ENCODE measurements at regions not wholly inside any gene's neighbourhood (a gene's known extent, or its start where the extent isn't known, plus 50 kb on each side); places are given as distances from the start of the nearest gene placed in this dataset.

GRCh38 chr10:3380406-3381050, 207.9 kb upstream of the PITRM1 start:
- no peak for TF ChIP-seq POLR2A (IDR thresholded peaks at IDR 0.05; ENCODE audit: low read depth, low read length)
- no peak for TF ChIP-seq EZH2 (IDR thresholded peaks at IDR 0.05; ENCODE audit: borderline replicate concordance, low read depth, low read length, severe bottlenecking)
- no peak for TF ChIP-seq POLR2AphosphoS5 (IDR thresholded peaks at IDR 0.05; ENCODE audit: insufficient read depth, low read depth, low read length)
- TF ChIP-seq, protein P1, sequence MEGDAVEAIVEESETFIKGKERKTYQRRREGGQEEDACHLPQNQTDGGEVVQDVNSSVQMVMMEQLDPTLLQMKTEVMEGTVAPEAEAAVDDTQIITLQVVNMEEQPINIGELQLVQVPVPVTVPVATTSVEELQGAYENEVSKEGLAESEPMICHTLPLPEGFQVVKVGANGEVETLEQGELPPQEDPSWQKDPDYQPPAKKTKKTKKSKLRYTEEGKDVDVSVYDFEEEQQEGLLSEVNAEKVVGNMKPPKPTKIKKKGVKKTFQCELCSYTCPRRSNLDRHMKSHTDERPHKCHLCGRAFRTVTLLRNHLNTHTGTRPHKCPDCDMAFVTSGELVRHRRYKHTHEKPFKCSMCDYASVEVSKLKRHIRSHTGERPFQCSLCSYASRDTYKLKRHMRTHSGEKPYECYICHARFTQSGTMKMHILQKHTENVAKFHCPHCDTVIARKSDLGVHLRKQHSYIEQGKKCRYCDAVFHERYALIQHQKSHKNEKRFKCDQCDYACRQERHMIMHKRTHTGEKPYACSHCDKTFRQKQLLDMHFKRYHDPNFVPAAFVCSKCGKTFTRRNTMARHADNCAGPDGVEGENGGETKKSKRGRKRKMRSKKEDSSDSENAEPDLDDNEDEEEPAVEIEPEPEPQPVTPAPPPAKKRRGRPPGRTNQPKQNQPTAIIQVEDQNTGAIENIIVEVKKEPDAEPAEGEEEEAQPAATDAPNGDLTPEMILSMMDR (IDR thresholded peaks at IDR 0.05; ENCODE audit: extremely low read depth in 1 of 2, insufficient read depth in 1 of 2, low read depth in 1 of 2, low read length in 2 of 2) = no peak
- TF ChIP-seq JUN (IDR thresholded peaks at IDR 0.05; ENCODE audit: borderline replicate concordance, insufficient read depth, insufficient read length, low read depth) = no peak
- TF ChIP-seq MAX (IDR thresholded peaks at IDR 0.05; ENCODE audit: insufficient read depth, insufficient read length) = no peak
- TF ChIP-seq MYC (IDR thresholded peaks at IDR 0.05; ENCODE audit: low read depth, low read length) = no peak
- TF ChIP-seq FOS (IDR thresholded peaks at IDR 0.05; ENCODE audit: borderline replicate concordance, insufficient read depth, low read length) = no peak
- no peak for TF ChIP-seq GATA2 (IDR thresholded peaks at IDR 0.05; ENCODE audit: insufficient read depth, insufficient read length, low read depth, low read length)
